Esophagus muscularis mucosa (tissue), 4 donors: ENCODE measurements at regions not wholly inside any gene's neighbourhood (a gene's known extent, or its start where the extent isn't known, plus 50 kb on each side); places are given as distances from the start of the nearest gene placed in this dataset.

Experiments used
- DNase-seq: peaks from one replicate; pipeline ENCODE4 v3.0.0-alpha.2; 2017; ENCODE audit errors: extremely low spot score
- H3K27ac ChIP-seq, 4 donors: fragments of 200-600 bp; sonication (generic); replicated peaks in 1 of 4; 1 replicate in 3 of 4; 2 replicates in 1 of 4; pipeline ENCODE4 v1.5.1; 2016 to 2019; ENCODE audit warnings: mild to moderate bottlenecking in 1 of 4
- H3K27me3 ChIP-seq, 4 donors: fragments of 200-600 bp; sonication (generic); one replicate each; pipeline versions ENCODE4 v1.5.1 to v1.6.0; 2016 to 2019
- H3K36me3 ChIP-seq, 4 donors: fragments of 200-600 bp; sonication (generic); one replicate each; pipeline ENCODE4 v1.5.1; 2016 to 2019
- H3K4me1 ChIP-seq, 4 donors: fragments of 200-600 bp; sonication (generic); one replicate each; pipeline ENCODE4 v1.5.1; 2016 to 2019
- H3K4me3 ChIP-seq, 4 donors: fragments of 200-600 bp; sonication (generic); 1 replicate in 2 of 4; 2 replicates in 2 of 4; pipeline ENCODE4 v1.5.1; 2016 to 2019; ENCODE audit warnings: mild to moderate bottlenecking in 4 of 4, moderate library complexity in 1 of 4
- H3K9me3 ChIP-seq, 4 donors: fragments of 200-600 bp; sonication (generic); 1 replicate in 3 of 4; 2 replicates in 1 of 4; pipeline ENCODE4 v1.5.1; 2016 to 2019
- EP300 ChIP-seq: sonication (generic); formaldehyde crosslinking; IDR thresholded peaks from one replicate; pipeline ENCODE4 v1.6.1; 2017; ENCODE audit warnings: antibody characterized with exemption
- POLR2A ChIP-seq: fragments of 450-650 bp; IDR thresholded peaks from one replicate; pipeline ENCODE4 v1.6.1; 2017; ENCODE audit warnings: antibody characterized with exemption, moderate library complexity, mild to moderate bottlenecking, low read depth
- POLR2AphosphoS5 ChIP-seq, 2 donors: sonication (generic); formaldehyde crosslinking; IDR thresholded peaks; one replicate each; pipeline ENCODE4 v1.6.1; 2017; ENCODE audit warnings: antibody characterized with exemption in 2 of 2
- WGBS: methylation state at CpG from one replicate; pipeline ENCODE4 v1.1.5; 2018; 5-methylcytosine and 5-hydroxymethylcytosine counted together
- intact Hi-C: fragments of 100-400 bp; cut with DNase I; formaldehyde crosslinking; loops from one replicate; pipeline ENCODE4 v1.15.1; 2023
- small RNA-seq, 3 donors: library from RNA; depleted of rRNA; stranded (forward); fragments of <200 nt; gene quantifications; one replicate each; pipeline ENCODE3, GENCODE V24; 2016
- TF ChIP-seq, protein P1 (sequence below), 3 experiments: fragments of 200-600 bp in 2 of 3; fragments of 450-650 bp in 1 of 3; sonication (generic) in 2 of 3; IDR thresholded peaks; one replicate each; pipeline ENCODE4 v1.5.1; 2017 to 2019; ENCODE audit warnings: antibody characterized with exemption in 3 of 3, mild to moderate bottlenecking in 2 of 3, moderate library complexity in 1 of 3

DNA sequence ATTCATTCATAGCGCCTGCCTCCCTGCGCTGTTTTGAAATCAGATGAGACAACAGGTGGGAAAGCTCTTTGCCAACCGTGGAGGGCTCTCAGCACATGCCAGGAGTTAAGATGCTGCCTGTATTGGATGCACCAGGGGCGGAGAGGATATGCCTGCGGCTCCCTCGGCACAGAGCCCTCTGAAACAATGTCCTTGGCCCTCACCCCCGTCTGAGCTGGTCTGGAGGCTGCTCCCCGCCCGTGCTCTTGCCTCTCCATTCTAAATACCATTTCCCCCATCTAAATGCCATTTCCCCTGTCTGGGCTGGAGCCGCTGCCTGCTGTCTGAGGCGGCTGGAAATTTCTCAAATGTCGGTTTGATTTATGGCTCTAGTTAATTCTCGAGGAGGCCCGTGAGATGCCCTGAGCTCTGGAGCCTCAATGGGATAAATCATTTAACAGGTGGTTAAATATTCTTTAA is 50.8 kb upstream of the MLN start:
- H3K4me1 ChIP-seq: peaks cover 0 to 4% (median 0%) of the 10 kb centered on the region in 4 donors
- H3K9me3 ChIP-seq: no peaks in the 10 kb centered on the region
- WGBS: 32% methylated on average over 14 of the region's 14 CpGs
- no peak for DNase-seq
- TF ChIP-seq, protein P1, sequence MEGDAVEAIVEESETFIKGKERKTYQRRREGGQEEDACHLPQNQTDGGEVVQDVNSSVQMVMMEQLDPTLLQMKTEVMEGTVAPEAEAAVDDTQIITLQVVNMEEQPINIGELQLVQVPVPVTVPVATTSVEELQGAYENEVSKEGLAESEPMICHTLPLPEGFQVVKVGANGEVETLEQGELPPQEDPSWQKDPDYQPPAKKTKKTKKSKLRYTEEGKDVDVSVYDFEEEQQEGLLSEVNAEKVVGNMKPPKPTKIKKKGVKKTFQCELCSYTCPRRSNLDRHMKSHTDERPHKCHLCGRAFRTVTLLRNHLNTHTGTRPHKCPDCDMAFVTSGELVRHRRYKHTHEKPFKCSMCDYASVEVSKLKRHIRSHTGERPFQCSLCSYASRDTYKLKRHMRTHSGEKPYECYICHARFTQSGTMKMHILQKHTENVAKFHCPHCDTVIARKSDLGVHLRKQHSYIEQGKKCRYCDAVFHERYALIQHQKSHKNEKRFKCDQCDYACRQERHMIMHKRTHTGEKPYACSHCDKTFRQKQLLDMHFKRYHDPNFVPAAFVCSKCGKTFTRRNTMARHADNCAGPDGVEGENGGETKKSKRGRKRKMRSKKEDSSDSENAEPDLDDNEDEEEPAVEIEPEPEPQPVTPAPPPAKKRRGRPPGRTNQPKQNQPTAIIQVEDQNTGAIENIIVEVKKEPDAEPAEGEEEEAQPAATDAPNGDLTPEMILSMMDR (IDR thresholded peaks at IDR 0.05): no peak
- TF ChIP-seq POLR2AphosphoS5 (IDR thresholded peaks at IDR 0.05) (no peak), EP300 (no peak), POLR2A (no peak)
- peaks cover 0 to 89% (median 0%) of the 10 kb centered on the region in 4 donors for H3K27me3 ChIP-seq
- intact Hi-C loops: no loop called here
- no peaks in the 10 kb centered on the region for H3K36me3 ChIP-seq
- no peak overlapping the region for H3K4me3 ChIP-seq
- no peak overlapping the region for H3K27ac ChIP-seq

DNA sequence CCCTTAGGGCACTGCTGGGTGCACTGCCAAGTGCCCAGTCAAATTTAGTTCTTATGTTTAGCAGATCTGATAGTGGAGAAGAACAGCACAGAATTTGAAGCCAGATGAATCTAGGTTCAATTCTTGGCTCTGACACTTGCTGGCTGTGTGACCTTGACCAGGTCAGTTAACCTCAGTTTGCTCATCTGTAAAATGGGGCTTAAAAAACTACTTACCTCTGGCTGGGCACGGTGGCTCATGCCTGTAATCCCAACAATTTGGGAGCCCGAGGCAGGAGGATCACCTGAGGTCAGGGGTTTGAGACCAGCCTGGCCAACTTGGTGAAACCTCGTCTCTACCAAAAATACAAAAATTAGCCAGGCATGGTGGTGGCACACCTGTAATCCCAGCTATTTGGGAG is 49.9 kb upstream of the MLN start:
- WGBS: 95% methylated on average over 3 of the region's 3 CpGs
- intact Hi-C loops: no loop called here

More for the DNA sequence above, 49.9 kb upstream of the MLN start:
- Histone ChIP-seq H3K27ac (no peak overlapping the region), H3K4me3 (no peak overlapping the region), H3K4me1 (peaks cover 0 to 4% (median 0%) of the 10 kb centered on the region in 4 donors), H3K36me3 (no peaks in the 10 kb centered on the region), H3K27me3 (peaks cover 0 to 85% (median 0%) of the 10 kb centered on the region in 4 donors), H3K9me3 (no peaks in the 10 kb centered on the region)
- TF ChIP-seq POLR2AphosphoS5 (IDR thresholded peaks at IDR 0.05) (no peak), POLR2A (no peak), EP300 (no peak)
- TF ChIP-seq, protein P1 (IDR thresholded peaks at IDR 0.05): no peak
- no peak for DNase-seq

Small RNAs in the stretch of these regions (small RNA-seq; reads per million reads assigned to genes)
- gene AL138889.2 (0 reads per million in 3 donors), gene MIR7159 (0 reads per million in 3 donors)
